ENCODE measurements at regions not wholly inside any gene's neighbourhood (a gene's known extent, or its start where the extent isn't known, plus 50 kb on each side); places are given as distances from the start of the nearest gene placed in this dataset.

- H3K4me3 ChIP-seq: no peak overlapping the region
- no peaks in the 10 kb centered on the region for H3K9me3 ChIP-seq
- H3K4me1 ChIP-seq: no peaks in the 10 kb centered on the region
- H3K27ac ChIP-seq: no peak overlapping the region
- H3K27me3 ChIP-seq: no peaks in the 10 kb centered on the region
- TF ChIP-seq, protein P1, sequence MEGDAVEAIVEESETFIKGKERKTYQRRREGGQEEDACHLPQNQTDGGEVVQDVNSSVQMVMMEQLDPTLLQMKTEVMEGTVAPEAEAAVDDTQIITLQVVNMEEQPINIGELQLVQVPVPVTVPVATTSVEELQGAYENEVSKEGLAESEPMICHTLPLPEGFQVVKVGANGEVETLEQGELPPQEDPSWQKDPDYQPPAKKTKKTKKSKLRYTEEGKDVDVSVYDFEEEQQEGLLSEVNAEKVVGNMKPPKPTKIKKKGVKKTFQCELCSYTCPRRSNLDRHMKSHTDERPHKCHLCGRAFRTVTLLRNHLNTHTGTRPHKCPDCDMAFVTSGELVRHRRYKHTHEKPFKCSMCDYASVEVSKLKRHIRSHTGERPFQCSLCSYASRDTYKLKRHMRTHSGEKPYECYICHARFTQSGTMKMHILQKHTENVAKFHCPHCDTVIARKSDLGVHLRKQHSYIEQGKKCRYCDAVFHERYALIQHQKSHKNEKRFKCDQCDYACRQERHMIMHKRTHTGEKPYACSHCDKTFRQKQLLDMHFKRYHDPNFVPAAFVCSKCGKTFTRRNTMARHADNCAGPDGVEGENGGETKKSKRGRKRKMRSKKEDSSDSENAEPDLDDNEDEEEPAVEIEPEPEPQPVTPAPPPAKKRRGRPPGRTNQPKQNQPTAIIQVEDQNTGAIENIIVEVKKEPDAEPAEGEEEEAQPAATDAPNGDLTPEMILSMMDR (IDR thresholded peaks at IDR 0.05): no peak
- no peak for DNase-seq (ENCODE audit: low spot score in 2 of 2)
- no peaks in the 10 kb centered on the region for H3K36me3 ChIP-seq
- intact Hi-C loops (cut with DNase I): no loop called here
These were observed 746.6 kb upstream of the ACO1 start for GRCh38 chr9:31637861-31638260.

- Histone ChIP-seq H3K27ac (no peak overlapping the region), H3K27me3 (no peaks in the 10 kb centered on the region), H3K36me3 (no peaks in the 10 kb centered on the region), H3K4me3 (no peak overlapping the region), H3K4me1 (no peaks in the 10 kb centered on the region), H3K9me3 (no peaks in the 10 kb centered on the region)
- intact Hi-C loops (cut with DNase I): no loop called here
- TF ChIP-seq, protein P1 (IDR thresholded peaks at IDR 0.05): no peak
- DNase-seq (ENCODE audit: low spot score in 2 of 2): no peak
These were observed 745.0 kb upstream of the ACO1 start for GRCh38 chr9:31639451-31639850.

GRCh38 chr9:31669311-31669710, 715.1 kb upstream of the ACO1 start:
- Histone ChIP-seq H3K36me3 (no peaks in the 10 kb centered on the region), H3K27ac (no peak overlapping the region), H3K9me3 (no peaks in the 10 kb centered on the region), H3K4me1 (no peaks in the 10 kb centered on the region), H3K27me3 (no peaks in the 10 kb centered on the region), H3K4me3 (no peak overlapping the region)
- intact Hi-C loops (cut with DNase I): no loop called here
- TF ChIP-seq, protein P1 (IDR thresholded peaks at IDR 0.05): no peak
- no peak for DNase-seq (ENCODE audit: low spot score in 2 of 2)

DNA sequence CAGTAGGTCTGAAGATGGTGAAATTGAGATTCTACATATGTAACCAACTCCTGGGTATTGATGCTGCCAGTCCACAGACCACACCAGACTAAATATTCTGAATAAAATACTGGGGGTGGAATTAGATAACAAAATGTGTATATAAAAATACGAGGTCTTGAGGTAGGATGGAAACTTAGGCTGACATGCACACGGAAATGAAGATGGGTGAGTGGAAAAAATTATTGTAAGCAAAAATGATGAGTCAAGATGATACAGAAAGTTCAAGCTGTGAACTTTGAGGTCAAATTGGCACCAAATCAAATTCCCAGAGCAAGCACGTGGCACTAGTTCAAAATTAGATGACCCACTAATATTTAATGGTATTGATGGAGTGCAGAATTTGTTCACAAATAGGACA, 713.4 kb upstream of the ACO1 start:
- no peak for DNase-seq (ENCODE audit: low spot score in 2 of 2)
- Histone ChIP-seq H3K27ac (no peak overlapping the region), H3K27me3 (no peaks in the 10 kb centered on the region), H3K36me3 (no peaks in the 10 kb centered on the region), H3K4me1 (no peaks in the 10 kb centered on the region), H3K4me3 (no peak overlapping the region), H3K9me3 (no peaks in the 10 kb centered on the region)
- intact Hi-C loops (cut with DNase I): no loop called here
- TF ChIP-seq, protein P1 (IDR thresholded peaks at IDR 0.05): no peak

DNA sequence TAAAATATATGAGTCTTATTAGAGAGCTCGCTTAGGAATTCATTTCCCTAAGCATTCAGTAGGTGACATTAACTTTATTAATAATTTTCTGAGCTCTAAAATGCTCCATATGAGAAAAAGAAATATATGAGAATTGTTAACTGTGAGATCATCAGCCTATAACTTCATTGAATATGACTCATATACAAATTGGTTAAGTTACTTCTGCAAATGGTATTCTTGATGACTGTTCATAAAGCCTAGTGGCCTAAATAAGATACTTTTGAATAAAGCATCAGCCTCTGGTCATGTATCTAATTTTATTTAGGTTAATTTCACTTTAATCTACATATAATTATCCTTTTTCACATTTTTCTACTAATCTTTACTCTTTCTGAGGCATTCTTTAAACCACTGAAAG, 710.2 kb upstream of the ACO1 start:
- H3K36me3 ChIP-seq: no peaks in the 10 kb centered on the region
- H3K4me3 ChIP-seq: no peak overlapping the region
- intact Hi-C loops (cut with DNase I): no loop called here
- H3K27me3 ChIP-seq: no peaks in the 10 kb centered on the region
- H3K4me1 ChIP-seq: no peaks in the 10 kb centered on the region
- no peak overlapping the region for H3K27ac ChIP-seq
- DNase-seq (ENCODE audit: low spot score in 2 of 2): no peak
- H3K9me3 ChIP-seq: no peaks in the 10 kb centered on the region
- TF ChIP-seq, protein P1 (IDR thresholded peaks at IDR 0.05): no peak

DNA sequence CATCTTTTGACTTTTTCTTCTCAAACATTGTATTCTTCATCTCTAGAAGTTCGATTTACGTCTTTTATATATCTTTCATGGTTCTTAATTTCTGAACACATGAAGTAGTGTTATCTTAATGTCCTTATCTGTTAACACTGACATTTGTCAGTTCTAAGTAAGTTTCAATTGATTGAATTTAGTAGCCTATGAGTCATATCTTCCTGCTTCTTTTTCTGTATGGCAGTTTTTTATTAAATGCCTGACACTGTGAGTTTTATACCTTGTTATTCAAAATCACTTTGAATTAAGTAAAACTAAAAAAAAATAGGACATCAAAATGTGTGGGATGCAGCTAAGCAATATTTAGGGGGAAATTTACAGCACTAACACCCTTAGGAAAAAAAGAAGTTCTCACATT, 707.0 kb upstream of the ACO1 start:
- Histone ChIP-seq H3K27ac (no peak overlapping the region), H3K4me1 (no peaks in the 10 kb centered on the region), H3K36me3 (no peaks in the 10 kb centered on the region), H3K27me3 (no peaks in the 10 kb centered on the region), H3K4me3 (no peak overlapping the region), H3K9me3 (no peaks in the 10 kb centered on the region)
- TF ChIP-seq, protein P1 (IDR thresholded peaks at IDR 0.05): no peak
- no peak for DNase-seq (ENCODE audit: low spot score in 2 of 2)
- intact Hi-C loops (cut with DNase I): no loop called here

Data from ascending aorta (tissue), 2 donors.